ENCODE measurements at regions not wholly inside any gene's neighbourhood (a gene's known extent, or its start where the extent isn't known, plus 50 kb on each side); places are given as distances from the start of the nearest gene placed in this dataset.
A peak's percentile ranks its signal among the peaks of the same experiment; 100 is the strongest.

DNA sequence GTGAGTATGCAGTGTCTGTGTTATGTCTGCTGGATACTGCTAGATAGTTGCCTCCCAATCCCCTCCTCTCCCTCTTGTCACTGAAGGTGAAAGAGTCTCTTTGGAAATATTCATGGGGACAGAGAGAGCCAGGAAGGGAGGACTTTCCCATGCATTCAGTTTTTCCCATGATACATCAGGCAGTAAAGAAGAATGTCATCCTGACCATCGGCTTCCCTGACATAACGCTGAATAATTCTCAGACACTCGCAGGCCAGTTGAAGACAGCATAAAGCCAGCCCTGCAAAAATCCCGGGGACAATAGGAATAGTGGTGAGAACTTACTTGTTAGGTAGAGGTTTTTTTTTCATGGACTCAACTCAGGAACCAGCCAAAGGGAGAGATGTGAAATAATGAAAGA is 58.1 kb downstream of the KLF4 start:
- DNase-seq, result no peak

DNA sequence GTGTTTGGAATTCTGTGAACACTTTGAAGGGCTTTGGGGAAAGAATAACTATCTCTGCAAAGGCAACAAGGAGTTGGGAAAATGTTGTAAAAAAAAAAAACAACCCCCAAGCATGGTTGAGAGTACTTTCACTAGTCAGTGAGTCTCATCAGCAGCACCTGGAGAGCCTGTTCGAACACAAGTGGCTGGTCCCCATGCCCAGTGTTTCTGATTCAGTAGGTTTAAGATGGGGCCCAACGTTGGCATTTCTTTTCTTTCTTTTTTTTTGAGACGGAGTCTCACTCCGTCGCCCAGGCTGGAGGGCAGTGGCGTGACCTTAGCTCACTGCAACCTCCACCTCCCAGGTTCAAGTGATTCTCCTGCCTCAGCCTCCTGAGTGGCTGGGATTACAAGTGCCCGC is 59.5 kb downstream of the KLF4 start:
- no peak for DNase-seq

DNA sequence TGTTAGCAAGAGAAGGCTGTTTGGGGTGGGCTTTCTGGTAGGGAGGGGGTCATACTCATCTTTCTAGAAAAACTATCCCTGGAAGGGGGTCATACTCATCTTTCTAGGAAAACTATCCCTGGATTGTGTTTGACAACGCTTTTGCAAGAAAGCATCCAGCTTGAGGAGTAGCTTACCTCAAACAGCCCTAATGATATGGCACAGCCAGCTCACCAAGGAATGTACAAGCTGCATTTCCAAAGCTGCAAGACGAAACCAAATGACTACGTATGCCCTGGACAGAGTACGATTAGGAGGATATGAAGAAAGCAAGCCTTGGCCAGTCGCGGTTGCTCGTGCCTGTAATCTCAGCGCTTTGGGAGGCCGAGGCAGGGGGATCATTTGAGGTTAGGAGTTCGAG is 63.4 kb downstream of the KLF4 start:
- no peak for DNase-seq

DNA sequence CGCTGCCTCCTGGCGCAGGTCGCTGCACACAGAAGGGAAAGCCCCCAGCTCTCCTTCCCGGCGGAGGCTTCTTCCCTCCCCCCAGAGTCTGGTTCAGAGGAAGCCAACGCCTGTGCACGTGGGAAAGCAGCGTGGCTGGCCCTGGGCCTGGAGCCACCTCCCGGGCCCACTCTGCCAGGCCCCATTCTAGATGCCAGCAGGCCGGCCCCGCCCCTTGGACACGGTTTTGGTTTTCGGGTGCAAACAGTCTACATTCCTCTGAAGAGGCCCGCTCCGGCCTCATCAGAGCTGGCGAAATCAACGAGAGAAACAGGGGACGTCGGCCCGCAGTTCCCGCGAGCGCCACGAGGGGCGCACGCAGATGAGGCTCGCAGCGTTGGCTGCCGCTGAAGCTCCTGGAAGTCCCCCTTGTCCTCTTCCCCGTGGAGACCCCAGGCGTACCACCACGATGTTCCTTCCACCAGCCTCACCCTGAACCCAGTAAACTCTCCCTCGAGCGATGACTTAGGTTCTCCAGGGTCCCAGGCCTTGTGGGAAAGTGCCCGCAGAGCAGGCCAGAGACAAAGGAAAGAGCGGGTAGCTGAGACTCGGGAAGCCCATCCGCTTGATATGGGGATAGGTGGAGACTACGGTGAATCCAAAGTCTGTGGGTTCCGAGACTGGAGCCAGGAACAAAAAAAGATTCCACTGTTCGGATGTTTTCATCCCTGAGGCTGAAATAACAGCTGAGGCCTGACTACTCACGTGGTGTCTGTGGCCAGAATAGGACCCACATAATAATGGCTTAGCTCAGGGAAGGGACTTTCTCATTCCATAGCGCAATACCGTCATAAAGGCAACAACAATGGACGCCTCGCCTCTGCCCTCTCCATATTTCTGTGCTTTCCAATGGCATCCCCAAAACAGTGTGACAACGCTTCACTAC is 64.2 kb downstream of the KLF4 start:
- peak; percentile 92 for DNase-seq

DNA sequence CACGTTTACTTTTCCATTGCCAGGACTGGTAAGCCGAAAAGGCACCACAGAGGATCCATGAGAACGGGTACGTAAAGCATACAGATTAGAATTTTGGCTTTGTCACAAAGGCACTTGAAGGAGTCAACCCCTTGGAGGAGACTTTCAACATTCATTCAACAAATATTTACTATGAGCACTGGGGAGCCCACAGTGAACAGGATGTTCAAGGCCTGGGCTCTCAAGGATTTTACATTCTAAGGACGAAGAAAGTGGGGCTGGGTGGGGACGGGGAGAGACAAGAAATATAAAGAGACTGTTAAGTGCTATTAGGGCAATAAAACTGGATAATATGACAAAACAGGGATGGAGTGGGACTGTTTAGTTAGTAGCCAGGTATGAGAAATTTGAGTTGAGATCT is 66.0 kb downstream of the KLF4 start:
- no peak for DNase-seq

DNA sequence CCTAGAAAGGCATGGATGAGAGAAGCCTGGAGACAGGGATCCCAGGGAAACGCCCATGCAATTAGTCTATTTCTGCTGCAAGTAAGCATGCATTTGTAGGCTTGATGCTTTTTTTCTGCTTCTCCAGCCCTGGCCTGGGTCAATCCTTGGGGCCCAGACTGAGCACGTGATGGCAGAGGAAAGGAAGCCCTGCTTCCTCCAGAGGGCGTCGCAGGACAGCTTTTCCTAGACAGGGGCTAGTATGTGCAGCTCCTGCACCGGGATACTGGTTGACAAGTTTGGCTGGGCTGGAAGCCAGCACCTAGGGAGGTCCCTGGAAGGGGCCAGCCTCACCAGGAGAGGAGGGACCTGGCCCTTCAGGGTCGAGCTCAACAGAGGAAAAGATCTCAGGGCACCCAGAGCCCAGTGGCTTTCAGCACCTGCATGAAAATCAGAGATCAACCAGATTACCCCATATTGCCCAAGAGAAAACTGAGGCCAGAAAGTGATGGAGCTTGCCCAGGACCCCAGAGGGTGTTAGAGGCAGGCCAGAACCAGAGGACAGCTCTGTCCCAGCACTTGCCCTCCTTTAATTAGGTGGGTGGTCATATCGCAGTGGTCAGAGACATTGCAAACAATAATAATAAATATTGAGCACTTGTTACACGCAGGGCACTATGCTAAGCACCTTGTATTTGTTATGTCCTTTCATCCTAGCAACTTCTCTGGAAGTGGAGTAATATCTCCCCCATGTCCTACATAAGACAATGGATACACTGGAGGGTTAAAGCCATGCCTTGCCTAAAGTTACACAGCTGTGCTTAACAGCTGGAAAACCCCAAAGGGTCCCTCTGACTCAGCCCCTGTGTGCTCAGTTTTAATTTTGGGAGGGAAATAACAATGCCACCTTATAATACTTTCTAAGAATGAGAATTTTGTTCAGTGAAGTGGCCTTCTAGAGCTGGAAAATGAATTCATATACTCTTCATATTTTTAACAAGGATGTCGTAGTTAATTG is 67.1 kb downstream of the KLF4 start:
- peak; percentile 78 for DNase-seq

DNA sequence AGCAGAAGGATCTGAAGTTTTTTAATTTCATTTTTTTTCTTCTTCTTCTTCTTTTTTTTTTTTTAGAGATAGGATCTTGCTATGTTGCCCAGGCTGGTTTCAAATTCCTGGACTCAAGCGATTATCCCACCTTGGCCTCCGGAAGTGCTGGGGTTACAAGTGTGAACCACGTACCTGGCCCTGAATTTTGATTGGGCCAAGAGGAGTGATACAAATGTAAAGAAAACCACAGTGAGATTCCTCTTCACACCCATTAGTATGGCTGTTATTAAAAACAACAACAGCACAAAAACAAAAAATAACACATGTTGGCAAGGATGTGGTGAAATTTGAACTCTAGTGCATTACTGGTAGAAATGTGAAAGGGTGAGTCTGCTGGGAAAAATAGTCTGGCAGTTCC is 79.1 kb downstream of the KLF4 start:
- DNase-seq, result no peak

DNA sequence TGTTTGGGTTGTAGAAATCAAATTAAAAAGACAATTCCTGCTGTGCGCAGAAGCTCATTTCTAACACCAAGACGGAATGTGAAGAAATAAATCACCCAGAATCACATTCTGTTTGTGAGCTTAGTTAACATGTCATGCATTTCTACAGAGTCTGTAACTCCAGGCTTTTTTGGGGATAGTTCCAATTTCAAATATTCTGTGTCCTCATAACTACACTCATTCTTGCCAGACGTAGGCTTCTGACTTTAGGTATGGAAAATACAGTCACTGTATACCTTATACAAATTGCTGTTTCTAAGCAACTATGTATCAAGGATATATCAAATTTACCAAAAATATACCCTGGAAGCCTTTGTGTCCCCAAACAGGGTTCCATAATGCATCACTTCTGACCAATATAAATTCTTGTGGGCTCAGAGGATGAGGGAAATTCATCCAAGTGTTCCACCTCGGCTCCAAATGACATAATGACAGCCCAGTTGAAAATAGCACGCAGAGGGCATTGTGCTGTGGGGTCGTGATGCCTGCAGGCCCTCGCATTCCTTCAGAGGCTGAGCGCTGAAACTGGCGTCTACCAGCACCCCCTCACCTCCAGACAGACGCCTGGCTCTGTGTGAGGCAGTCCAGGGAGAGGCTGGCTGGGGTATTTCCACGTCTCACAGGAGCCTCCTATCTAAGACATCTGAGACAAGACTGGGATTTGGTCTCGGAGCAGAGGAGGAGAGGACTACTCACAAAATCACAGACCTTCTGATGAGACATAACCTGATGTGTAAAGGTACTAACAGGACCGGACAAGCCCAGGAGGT is 79.8 kb downstream of the KLF4 start:
- no peak for DNase-seq

DNA sequence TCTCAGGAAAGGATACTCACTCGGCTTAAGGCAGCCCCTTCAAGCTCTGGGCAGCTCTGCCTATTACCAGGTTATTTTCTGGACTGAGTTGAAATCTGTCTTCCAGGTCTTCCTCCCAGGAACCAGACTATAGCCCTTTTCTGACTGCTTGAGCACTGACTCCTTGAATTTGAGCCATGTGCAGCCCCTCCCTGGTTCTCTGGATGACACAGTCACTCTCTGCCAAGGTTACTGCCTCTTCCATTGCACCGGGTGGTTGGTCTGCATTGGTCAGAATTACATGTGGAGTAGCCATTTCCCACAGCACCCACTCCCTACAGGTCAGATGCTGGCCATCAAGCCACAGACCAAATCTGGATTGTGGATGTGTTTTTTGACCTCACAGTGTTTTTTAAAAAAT is 81.9 kb downstream of the KLF4 start:
- no peak for DNase-seq

DNA sequence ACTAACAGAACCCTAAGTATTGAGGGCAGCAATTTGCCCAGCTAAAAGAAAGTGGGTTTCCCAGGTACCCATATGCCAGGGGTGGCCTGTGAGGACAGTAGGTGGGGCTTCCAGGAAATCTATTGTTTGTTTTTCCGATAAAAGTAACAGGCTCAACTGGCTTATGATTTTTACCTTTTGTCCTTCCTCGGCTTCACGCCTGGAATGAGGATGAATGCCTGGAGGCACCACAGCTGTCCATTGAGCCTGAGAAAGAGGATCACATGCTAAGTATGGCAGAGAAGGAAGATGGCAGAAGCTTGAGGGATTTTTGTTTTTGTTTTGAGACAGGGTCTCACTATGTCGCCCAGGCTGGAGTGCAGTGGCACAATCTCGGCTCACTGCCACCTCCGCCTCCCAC is 84.1 kb downstream of the KLF4 start:
- no peak for DNase-seq

DNA sequence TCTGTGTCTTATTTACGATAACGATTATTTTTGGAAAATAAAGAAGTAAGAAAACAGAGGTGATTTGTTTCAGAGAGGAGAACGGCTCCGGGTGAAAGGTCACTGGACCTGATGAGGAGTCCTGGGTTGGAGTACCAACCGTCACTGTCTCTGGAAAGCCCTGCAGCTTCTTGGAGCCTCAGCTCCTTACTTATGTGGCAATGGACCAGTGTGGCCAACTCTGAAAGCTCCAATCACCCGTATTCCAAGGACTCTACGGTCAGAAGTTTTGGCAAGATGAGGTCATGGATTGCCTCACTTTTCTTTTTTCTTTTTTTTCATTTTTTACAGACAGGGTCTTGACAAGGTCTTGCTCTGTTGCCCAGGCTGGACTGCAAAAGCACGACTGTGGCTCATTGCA is 84.8 kb downstream of the KLF4 start:
- DNase-seq, result no peak

DNA sequence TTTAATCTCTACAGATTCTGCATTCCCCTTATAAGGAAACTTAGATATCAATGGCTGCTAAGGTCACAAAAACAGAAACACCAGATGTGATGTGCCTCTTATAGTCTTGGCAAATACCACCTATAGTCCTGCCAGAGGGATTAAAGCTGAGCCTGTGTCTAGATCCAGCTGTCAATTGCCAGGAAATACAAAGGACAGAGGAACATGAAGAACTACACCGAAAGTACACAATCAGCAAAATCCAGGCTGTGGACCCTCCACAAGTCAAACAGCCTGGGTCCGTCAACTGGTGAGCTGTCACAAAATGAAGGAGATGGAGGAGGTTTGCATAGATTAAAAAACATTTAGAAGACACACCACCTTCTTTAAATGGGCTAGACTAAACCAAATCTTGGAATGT is 85.4 kb downstream of the KLF4 start:
- no peak for DNase-seq

DNA sequence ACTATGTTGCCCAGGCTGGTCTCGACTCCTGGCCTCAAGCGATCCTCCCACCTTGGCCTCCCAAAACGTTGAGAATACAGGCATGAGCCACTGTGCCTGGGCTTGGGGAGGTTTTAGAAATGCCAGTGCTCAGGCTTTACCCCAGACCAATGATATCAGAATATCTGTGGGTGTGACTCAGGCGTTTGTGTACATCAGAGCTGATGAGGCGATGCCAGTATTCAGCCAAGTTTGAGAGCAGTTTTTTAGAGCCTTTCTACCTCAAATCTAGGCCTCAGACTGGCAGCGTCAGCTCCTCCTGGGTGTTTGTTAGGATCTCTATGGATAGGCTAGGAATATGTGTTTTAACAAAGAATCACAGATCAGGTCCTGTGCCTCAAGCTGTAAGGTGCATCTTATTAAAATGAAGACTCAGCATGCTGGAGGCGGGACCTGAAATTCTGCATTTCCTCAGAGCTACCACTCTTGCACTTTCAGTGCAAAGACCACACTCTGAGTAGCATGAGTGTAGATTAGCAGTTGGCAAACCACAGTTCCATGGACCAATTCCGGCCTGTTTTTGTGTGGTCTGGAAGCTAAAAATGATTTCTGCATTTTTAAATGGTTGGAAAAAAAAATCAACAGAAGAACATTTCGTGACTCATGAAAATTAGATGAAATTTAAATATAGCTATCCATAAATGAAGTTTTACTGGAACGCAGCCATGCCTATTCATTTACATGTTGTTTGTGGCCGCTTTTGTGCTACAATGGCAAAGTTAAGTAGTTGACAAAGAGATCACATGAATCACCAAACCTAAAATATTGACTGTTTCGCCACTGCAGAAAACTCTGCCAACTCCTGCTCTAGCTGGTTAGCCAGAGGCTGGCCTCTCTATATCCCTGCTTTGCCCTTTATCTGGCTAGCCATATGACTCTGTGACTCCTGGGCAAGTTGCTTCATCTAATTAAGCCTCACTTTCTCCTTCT is 92.2 kb downstream of the KLF4 start:
- no peak for DNase-seq

DNA sequence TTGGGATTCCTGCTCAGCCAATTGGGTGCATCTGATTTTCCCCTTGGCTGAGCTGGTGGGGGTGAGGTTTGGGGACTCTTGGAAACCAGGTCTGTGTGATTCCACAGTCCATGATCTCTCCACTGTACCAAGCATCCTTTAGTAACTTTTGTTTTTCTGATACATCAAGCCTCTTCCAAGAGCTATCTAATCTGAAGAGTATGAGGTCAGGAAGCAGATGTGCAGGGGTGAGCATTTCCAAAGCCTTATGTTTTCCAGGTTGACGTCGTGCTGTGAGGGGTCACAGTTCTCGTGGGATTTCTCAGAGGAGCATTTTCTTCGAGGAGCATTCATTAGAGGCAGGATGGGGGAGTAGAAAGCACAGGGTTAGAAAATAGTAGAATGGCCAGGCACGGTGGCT is 95.3 kb downstream of the KLF4 start:
- DNase-seq, result no peak

DNA sequence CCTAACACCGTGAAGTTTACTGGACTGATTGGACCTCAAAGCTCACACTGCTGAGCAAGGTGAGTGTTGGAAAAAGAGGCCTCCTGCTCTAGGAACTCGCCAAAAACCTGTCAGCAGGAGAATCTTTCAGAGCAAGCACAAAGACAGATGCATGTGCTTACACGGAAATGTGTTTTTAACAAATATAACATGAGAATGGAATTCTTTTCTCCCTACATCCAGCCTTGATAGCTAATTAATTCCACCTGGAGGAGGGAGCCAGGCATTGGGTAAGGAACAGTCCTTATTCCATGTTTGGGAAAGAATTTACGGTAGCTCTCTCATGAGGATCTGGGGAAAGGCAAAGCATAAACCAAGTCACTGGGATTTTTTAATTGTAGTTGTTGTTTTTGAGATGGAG is 98.8 kb downstream of the KLF4 start:
- no peak for DNase-seq

DNA sequence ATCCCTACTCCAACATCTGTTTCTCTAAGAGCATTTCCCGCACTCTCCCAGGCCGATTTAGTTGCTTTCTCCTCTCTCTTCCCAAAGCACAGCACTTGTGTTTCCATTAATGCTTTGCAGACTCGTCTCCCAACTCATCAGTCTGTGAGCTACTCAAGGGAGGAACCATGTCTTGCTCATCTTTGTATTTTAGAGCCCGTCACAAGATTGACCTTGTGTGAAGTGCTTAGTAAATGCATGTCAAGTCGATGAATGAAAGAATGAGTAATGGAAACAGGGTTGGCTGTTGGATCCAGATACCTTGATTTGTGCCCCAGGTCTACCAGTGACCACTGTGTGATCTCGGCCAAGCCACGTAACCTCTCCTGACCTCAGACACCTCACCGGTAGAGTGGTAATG is 99.3 kb downstream of the KLF4 start:
- DNase-seq, result no peak

DNA sequence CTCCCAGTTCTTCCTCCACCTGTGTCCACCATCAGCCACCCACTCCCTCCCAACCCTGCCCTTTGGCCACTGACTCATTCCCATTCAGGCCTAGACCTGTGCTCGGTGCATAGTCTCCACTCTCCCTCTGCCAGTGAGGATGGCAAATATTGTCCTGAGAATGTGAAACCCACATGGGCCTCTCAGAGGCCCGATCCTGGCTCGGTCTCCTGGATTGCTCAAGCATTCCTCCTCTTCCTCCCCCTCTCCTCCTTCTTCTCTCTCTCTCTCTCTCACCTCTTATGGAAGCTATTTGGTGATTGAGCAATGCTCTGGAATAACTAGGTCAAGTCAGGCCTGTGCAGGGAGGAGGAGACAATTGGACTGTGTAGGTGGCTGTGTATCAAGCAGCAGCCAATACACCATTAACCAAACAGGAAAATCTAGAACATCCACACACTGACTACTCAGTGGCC is 99.9 kb downstream of the KLF4 start:
- DNase-seq, result no peak

DNA sequence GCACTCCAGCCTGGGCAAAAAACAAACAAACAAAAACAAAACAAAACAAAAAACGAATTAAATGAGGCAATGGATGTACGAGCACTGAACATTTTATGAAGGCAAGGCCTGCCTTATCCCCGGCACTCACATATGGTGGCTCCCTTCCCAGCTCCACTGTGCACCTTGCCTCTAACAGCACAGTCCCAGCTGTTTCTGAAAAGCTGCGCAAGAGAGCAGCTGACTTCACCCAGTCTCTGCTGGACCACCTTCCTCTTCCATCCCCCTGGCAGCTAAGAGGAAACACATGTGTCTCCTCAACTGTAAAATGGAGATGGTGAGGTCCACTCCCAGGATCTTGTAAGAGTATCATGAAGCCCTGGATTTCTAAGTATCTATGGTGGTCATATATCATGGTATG is 100.7 kb downstream of the KLF4 start:
- no peak for DNase-seq

DNA sequence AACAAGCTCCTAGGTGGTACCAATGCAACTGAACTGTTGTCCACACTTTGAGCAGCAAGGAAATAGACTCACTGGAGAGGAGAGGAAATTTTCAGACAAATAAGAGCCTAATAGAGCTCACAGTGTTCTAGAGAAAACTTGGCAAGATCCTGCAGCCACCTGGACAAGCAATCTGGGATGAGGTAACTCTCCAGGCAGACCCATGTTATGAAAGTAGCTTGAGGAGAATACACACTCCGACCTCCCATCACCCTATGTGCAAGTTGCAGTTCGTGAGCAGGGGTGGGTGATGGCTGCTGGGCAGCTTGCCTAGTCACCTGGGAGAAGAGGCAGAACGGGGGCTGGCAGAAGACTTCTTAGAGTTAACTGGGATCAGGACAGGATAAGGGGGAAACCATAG is 102.2 kb downstream of the KLF4 start:
- peak; percentile 52 for DNase-seq

DNA sequence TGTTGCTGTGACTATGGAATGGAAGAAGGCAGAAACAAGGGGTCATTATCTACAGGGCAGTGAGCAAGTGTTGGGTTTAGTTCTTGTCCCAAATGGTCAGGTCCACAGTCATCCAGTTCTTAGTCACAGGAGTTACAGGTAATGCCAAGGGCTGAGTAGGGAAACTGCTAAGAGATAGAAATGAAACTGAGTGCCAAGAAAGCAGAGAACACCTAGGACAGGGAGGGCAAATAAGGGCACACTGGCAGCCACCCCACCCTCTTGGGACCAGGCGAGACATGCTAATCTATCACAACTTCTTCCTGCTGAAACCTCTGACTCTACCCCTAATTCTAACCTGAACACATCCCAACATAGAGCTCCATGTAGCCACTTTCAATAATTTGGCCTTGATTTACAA is 103.2 kb downstream of the KLF4 start:
- no peak for DNase-seq

Data from right forelimb (tissue), 1 donor.